Breast epithelium (tissue), 3 donors: ENCODE measurements at regions not wholly inside any gene's neighbourhood (a gene's known extent, or its start where the extent isn't known, plus 50 kb on each side); places are given as distances from the start of the nearest gene placed in this dataset.

Source experiments
- CTCF ChIP-seq, 3 donors: fragments of 450-650 bp; IDR thresholded peaks; one replicate each; pipeline ENCODE4 v1.5.1; 2016 to 2017; ENCODE audit warnings: antibody characterized with exemption in 3 of 3, mild to moderate bottlenecking in 3 of 3, moderate library complexity in 3 of 3
- POLR2A ChIP-seq: fragments of 450-650 bp; IDR thresholded peaks from one replicate; pipeline ENCODE4 v1.6.1; 2016; ENCODE audit warnings: antibody characterized with exemption, mild to moderate bottlenecking, moderate library complexity
- POLR2AphosphoS5 ChIP-seq, 3 donors: sonication (generic); formaldehyde crosslinking; IDR thresholded peaks; one replicate each; pipeline ENCODE4 v1.6.1; 2017; ENCODE audit warnings: antibody characterized with exemption in 3 of 3

GRCh38 chr18:68219274-68219673 lies 495.6 kb downstream of the TMX3 start:
- TF ChIP-seq CTCF (IDR thresholded peaks at IDR 0.05) (no peak), POLR2A (no peak), POLR2AphosphoS5 (IDR thresholded peaks at IDR 0.05) (no peak)
